HEK293 (cell line): ENCODE measurements at regions not wholly inside any gene's neighbourhood (a gene's known extent, or its start where the extent isn't known, plus 50 kb on each side); places are given as distances from the start of the nearest gene placed in this dataset.

Experiments
- ATF2 ChIP-seq: fragments of 450-650 bp; formaldehyde crosslinking; IDR thresholded peaks from 2 replicates; pipeline ENCODE4 v1.5.1; 2016; ENCODE audit warnings: missing biosample characterization, missing genetic modification characterization, low read depth
- KLF16 ChIP-seq: fragments of 450-650 bp; formaldehyde crosslinking; IDR thresholded peaks from 2 replicates; pipeline ENCODE4 v1.5.1; 2017; ENCODE audit warnings: missing biosample characterization, missing genetic modification characterization
- ZNF324 ChIP-seq: fragments of 450-650 bp; formaldehyde crosslinking; IDR thresholded peaks from 2 replicates; pipeline ENCODE4 v1.5.1; 2016; ENCODE audit warnings: missing biosample characterization, missing genetic modification characterization
- ZNF394 ChIP-seq: fragments of 450-650 bp; formaldehyde crosslinking; IDR thresholded peaks from 2 replicates; pipeline ENCODE4 v1.5.1; 2016; ENCODE audit warnings: missing biosample characterization, missing genetic modification characterization, mild to moderate bottlenecking, moderate library complexity, borderline replicate concordance
- ZSCAN30 ChIP-seq: fragments of 450-650 bp; IDR thresholded peaks from 2 replicates; pipeline ENCODE4 v1.5.1; 2018; ENCODE audit warnings: missing biosample characterization, mild to moderate bottlenecking, missing genetic modification characterization, moderate library complexity

GRCh38 chr4:20623939-20624338, 76.3 kb upstream of the PACRGL start:
- TF ChIP-seq ZSCAN30 (tag by site-specific recombination) (no peak), ZNF394 (tag by site-specific recombination) (no peak), KLF16 (tag by site-specific recombination) (no peak), ZNF324 (tag by site-specific recombination) (no peak), ATF2 (no peak)
